ENCODE measurements at regions not wholly inside any gene's neighbourhood (a gene's known extent, or its start where the extent isn't known, plus 50 kb on each side); places are given as distances from the start of the nearest gene placed in this dataset.

DNA sequence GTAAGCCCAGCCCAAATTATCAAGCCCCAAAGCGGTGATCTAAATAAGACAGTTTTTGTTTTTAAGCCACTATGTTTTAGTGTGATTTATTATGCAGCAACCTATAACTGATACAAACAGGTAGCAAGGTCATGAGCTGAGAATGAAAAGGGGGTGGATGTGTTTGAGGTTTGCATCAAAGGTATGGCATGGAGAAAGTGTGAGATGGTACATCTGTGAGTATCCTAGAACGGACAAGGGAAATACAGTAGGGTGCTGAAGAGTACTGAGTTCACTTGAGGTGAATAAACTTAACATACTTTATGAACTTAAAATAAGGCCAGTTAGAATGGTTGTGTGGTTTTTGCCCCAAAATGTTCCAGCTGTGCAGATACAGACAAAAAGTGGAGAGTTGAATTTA lies 286.0 kb upstream of the B3GALT2 start:
- TF ChIP-seq, protein P1, sequence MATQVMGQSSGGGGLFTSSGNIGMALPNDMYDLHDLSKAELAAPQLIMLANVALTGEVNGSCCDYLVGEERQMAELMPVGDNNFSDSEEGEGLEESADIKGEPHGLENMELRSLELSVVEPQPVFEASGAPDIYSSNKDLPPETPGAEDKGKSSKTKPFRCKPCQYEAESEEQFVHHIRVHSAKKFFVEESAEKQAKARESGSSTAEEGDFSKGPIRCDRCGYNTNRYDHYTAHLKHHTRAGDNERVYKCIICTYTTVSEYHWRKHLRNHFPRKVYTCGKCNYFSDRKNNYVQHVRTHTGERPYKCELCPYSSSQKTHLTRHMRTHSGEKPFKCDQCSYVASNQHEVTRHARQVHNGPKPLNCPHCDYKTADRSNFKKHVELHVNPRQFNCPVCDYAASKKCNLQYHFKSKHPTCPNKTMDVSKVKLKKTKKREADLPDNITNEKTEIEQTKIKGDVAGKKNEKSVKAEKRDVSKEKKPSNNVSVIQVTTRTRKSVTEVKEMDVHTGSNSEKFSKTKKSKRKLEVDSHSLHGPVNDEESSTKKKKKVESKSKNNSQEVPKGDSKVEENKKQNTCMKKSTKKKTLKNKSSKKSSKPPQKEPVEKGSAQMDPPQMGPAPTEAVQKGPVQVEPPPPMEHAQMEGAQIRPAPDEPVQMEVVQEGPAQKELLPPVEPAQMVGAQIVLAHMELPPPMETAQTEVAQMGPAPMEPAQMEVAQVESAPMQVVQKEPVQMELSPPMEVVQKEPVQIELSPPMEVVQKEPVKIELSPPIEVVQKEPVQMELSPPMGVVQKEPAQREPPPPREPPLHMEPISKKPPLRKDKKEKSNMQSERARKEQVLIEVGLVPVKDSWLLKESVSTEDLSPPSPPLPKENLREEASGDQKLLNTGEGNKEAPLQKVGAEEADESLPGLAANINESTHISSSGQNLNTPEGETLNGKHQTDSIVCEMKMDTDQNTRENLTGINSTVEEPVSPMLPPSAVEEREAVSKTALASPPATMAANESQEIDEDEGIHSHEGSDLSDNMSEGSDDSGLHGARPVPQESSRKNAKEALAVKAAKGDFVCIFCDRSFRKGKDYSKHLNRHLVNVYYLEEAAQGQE (IDR thresholded peaks at IDR 0.05; ENCODE audit: insufficient read depth in 1 of 2, low read depth in 2 of 2, low read length in 2 of 2): no peak
- TF ChIP-seq POLR2AphosphoS5 (IDR thresholded peaks at IDR 0.05; ENCODE audit: low read depth, low read length) (no peak), TAF1 (IDR thresholded peaks at IDR 0.05; ENCODE audit: borderline replicate concordance, insufficient read depth, low read length) (no peak), SIN3A (IDR thresholded peaks at IDR 0.05; ENCODE audit: borderline replicate concordance, insufficient read depth, low read length) (no peak)
